Naive thymus-derived CD8-positive, alpha-beta T cell (primary cell): ENCODE measurements at regions not wholly inside any gene's neighbourhood (a gene's known extent, or its start where the extent isn't known, plus 50 kb on each side); places are given as distances from the start of the nearest gene placed in this dataset.
"Not testable (repeated sequence)": the region's sequence is repeated elsewhere in the genome, so short reads cannot be mapped to it uniquely, and the experiment has no call there.

Source experiments
- ATAC-seq, 2 donors: fragments of 150-1000 bp; cut with Tn5 transposase in 1 of 2; sonication (Bioruptor Pico), chemical (Tn5 transposase) in 1 of 2; 1 replicate in 1 of 2; 2 replicates in 1 of 2; pipeline ENCODE4 v1.10.0; 2021; ENCODE audit warnings: mild to moderate bottlenecking in 2 of 2, moderate library complexity in 2 of 2
- POLR2A ChIA-PET: fragments of 350-600 bp; sonication (Branson Sonifier 250); formaldehyde crosslinking; loops from one replicate; lab custom pipeline; 2021; ENCODE audit warnings: antibody characterized with exemption; lab: Charles Lee
- DNase-seq, 10 donors: peaks; one replicate each; pipeline versions ENCODE4 v3.0.0 to v3.0.0-alpha.2; 2020 to 2022
- H3K27ac Mint-ChIP-seq, 10 donors: one replicate each; pipeline ENCODE4 v1.8.0; 2020 to 2022; ENCODE audit warnings: mild to moderate bottlenecking in 10 of 10, mixed read lengths in 10 of 10, moderate library complexity in 4 of 10, inconsistent platforms in 1 of 10
- H3K27me3 Mint-ChIP-seq, 5 donors: one replicate each; pipeline ENCODE4 v1.8.0; 2021 to 2022; ENCODE audit warnings: mixed read lengths in 5 of 5
- H3K36me3 Mint-ChIP-seq, 3 donors: one replicate each; pipeline ENCODE4 v1.8.0; 2020 to 2022; ENCODE audit warnings: mixed read lengths in 3 of 3, mild to moderate bottlenecking in 2 of 3, inconsistent platforms in 1 of 3
- H3K4me1 Mint-ChIP-seq, 4 donors: one replicate each; pipeline ENCODE4 v1.8.0; 2021 to 2022; ENCODE audit warnings: mixed read lengths in 4 of 4
- H3K4me3 Mint-ChIP-seq, 10 donors: one replicate each; pipeline ENCODE4 v1.8.0; 2020 to 2022; ENCODE audit warnings: mild to moderate bottlenecking in 10 of 10, mixed read lengths in 10 of 10, moderate library complexity in 6 of 10, inconsistent platforms in 1 of 10
- H3K9me3 Mint-ChIP-seq, 9 donors: one replicate each; pipeline ENCODE4 v1.8.0; 2020 to 2022; ENCODE audit warnings: mixed read lengths in 9 of 9, mild to moderate bottlenecking in 3 of 9, inconsistent platforms in 1 of 9, moderate library complexity in 1 of 9

DNA sequence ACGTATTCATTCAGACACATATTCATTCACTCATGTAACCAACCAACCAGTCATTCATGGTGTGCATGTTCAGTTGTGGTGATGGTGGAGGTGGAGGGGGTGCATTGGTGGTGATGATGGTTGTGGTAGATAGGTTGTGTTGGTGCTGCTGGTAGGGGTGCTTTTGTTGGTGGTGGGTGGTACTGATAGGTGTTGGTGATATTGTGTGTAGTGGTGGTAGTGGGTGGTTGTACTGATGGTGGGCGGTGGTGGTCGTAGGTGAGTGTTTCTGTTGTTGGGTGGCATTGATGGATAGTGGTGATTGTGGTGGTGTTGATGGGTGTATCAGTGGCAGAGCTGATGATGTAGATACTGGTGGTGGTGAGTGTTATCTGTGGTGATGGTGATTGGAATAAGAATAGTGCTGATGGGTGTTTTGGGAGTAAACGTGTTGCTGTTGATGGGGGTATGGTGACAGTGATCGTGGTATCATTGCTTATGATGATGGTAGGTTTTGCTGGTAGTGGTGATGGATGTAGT is 59.8 kb upstream of the SHB start:
- H3K36me3 Mint-ChIP-seq: no peaks in the 10 kb centered on the region
- ATAC-seq (no peak), DNase-seq (no peak)
- peaks cover 0 to 2% (median 0%) of the 10 kb centered on the region in 9 donors for H3K9me3 Mint-ChIP-seq
- POLR2A ChIA-PET: no interaction called here
- H3K4me3 Mint-ChIP-seq: no peak overlapping the region
- no peak overlapping the region for H3K27ac Mint-ChIP-seq
- H3K27me3 Mint-ChIP-seq: peaks cover 11 to 29% (median 21%) of the 10 kb centered on the region in 5 donors
- H3K4me1 Mint-ChIP-seq: no peaks in the 10 kb centered on the region

- Mint-ChIP-seq H3K9me3 (peaks cover 0 to 2% (median 0%) of the 10 kb centered on the region in 9 donors), H3K4me1 (no peaks in the 10 kb centered on the region), H3K27ac (no peak overlapping the region), H3K4me3 (no peak overlapping the region), H3K36me3 (no peaks in the 10 kb centered on the region), H3K27me3 (peaks cover 8 to 24% (median 16%) of the 10 kb centered on the region in 5 donors)
- no peak for DNase-seq
- POLR2A ChIA-PET: no interaction called here
- ATAC-seq: no peak
Observed at GRCh38 chr9:38127271-38127839, 58.3 kb upstream of the SHB start.

DNA sequence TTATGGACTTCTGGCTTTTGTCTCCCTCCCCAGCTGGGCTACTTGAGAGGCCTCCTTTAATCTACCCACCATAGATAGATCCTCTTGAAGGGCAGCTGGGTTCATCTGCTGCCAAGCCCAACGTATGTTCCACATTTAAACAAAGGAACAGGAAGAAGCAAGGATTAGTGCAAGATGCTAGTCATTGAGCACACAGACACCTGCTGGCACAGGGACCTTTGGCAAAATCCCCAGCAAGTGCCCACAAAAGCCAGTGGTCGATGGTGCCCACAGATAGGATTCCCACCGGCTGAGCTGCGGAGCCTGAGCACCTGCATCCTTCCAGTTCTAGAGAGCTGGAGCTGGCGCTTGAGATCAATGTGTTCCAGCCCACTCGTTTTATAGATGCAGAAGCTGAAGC is 57.7 kb upstream of the SHB start:
- POLR2A ChIA-PET: no interaction called here
- Mint-ChIP-seq H3K9me3 (peaks cover 0 to 2% (median 0%) of the 10 kb centered on the region in 9 donors), H3K36me3 (no peaks in the 10 kb centered on the region), H3K4me3 (no peak overlapping the region), H3K27me3 (peaks cover 8 to 24% (median 16%) of the 10 kb centered on the region in 5 donors), H3K4me1 (no peaks in the 10 kb centered on the region), H3K27ac (no peak overlapping the region)
- DNase-seq: no peak
- no peak for ATAC-seq

DNA sequence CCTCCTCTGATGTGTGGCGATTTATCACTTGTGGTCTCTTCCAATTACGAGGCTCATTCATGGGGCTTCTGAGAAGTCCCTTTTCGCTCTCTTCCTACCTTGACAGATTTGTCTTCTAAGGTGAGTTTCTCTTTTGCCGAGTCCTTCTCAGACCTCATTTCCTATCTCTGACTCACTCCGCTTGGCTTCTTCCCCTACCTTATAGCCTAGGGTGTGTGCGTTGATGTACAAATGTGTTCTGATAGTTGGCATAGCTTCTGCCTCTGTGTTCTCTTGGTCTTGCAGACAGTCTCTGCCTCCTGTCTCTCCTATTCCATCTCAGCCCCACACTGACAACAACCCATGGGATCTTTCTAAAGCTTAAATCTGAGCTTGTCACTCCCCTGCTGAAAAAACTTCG is 56.9 kb upstream of the SHB start:
- no peaks in the 10 kb centered on the region for H3K36me3 Mint-ChIP-seq
- no peak for DNase-seq
- H3K27me3 Mint-ChIP-seq: peaks cover 14 to 24% (median 16%) of the 10 kb centered on the region in 5 donors
- H3K9me3 Mint-ChIP-seq: peaks cover 0 to 2% (median 0%) of the 10 kb centered on the region in 9 donors
- H3K4me1 Mint-ChIP-seq: no peaks in the 10 kb centered on the region
- POLR2A ChIA-PET: no interaction called here
- no peak overlapping the region for H3K27ac Mint-ChIP-seq
- H3K4me3 Mint-ChIP-seq: no peak overlapping the region
- no peak for ATAC-seq

GRCh38 chr9:38123359-38123758 is 54.3 kb upstream of the SHB start:
- peaks cover 16 to 45% (median 23%) of the 10 kb centered on the region in 5 donors for H3K27me3 Mint-ChIP-seq
- H3K4me3 Mint-ChIP-seq, DNase-seq, H3K4me1 Mint-ChIP-seq, H3K27ac Mint-ChIP-seq, H3K36me3 Mint-ChIP-seq, H3K9me3 Mint-ChIP-seq, POLR2A ChIA-PET, ATAC-seq: not testable (repeated sequence)

GRCh38 chr9:38120961-38121360 is 51.9 kb upstream of the SHB start:
- H3K36me3 Mint-ChIP-seq: no peaks in the 10 kb centered on the region
- no peak for ATAC-seq
- peaks cover 4 to 40% (median 23%) of the 10 kb centered on the region in 5 donors for H3K27me3 Mint-ChIP-seq
- no peak for DNase-seq
- no peaks in the 10 kb centered on the region for H3K4me1 Mint-ChIP-seq
- no peak overlapping the region for H3K27ac Mint-ChIP-seq
- H3K4me3 Mint-ChIP-seq: no peak overlapping the region
- peaks cover 0 to 2% (median 0%) of the 10 kb centered on the region in 9 donors for H3K9me3 Mint-ChIP-seq
- POLR2A ChIA-PET: interaction anchor here (0.7 kb wide), 1 partner anchor 467 kb away, joined by 3 read pairs; no protein-coding TSS in a partner anchor

GRCh38 chr9:38119560-38120236 is 50.7 kb upstream of the SHB start:
- H3K9me3 Mint-ChIP-seq: peaks cover 0 to 2% (median 0%) of the 10 kb centered on the region in 9 donors
- POLR2A ChIA-PET: no interaction called here
- no peaks in the 10 kb centered on the region for H3K4me1 Mint-ChIP-seq
- H3K27me3 Mint-ChIP-seq: peaks cover 2 to 28% (median 10%) of the 10 kb centered on the region in 5 donors
- no peak for DNase-seq
- no peak overlapping the region for H3K4me3 Mint-ChIP-seq
- H3K27ac Mint-ChIP-seq: no peak overlapping the region
- no peaks in the 10 kb centered on the region for H3K36me3 Mint-ChIP-seq
- no peak for ATAC-seq

DNA sequence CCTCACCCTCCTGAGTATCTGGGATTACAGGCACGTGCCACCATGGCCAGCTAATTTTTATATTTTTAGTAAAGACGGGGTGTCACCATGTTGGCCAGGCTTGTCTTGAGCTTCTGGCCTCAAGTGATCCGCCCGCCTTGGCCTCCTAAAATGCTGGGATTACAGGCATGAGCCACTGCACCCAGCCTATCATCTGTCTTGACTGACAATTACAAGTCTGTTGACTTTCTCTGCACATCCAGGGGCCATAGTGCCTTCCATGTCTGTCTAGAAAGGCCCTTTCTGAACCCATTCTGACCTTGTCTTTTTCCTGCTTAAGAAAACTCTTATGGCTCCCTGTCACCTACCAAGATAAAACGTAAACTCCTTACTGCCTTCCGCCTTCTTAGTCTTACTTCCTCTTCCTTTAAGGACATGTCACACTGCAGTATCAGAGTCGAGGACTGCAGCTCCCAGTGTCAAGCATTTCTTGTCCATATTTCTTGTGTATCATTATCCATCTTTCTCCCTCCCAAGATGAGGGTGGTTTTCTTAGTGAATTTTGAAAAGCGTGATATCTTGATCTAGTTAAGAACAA is 49.9 kb upstream of the SHB start:
- no peak for DNase-seq
- Mint-ChIP-seq H3K27me3 (peaks cover 2 to 28% (median 8%) of the 10 kb centered on the region in 5 donors), H3K27ac (no peak overlapping the region), H3K36me3 (no peaks in the 10 kb centered on the region), H3K9me3 (peaks cover 0 to 2% (median 0%) of the 10 kb centered on the region in 9 donors), H3K4me3 (no peak overlapping the region), H3K4me1 (no peaks in the 10 kb centered on the region)
- POLR2A ChIA-PET: no interaction called here
- ATAC-seq: no peak
